ENCODE measurements at regions not wholly inside any gene's neighbourhood (a gene's known extent, or its start where the extent isn't known, plus 50 kb on each side); places are given as distances from the start of the nearest gene placed in this dataset.
"Not testable (repeated sequence)": the region's sequence is repeated elsewhere in the genome, so short reads cannot be mapped to it uniquely, and the experiment has no call there.

DNA sequence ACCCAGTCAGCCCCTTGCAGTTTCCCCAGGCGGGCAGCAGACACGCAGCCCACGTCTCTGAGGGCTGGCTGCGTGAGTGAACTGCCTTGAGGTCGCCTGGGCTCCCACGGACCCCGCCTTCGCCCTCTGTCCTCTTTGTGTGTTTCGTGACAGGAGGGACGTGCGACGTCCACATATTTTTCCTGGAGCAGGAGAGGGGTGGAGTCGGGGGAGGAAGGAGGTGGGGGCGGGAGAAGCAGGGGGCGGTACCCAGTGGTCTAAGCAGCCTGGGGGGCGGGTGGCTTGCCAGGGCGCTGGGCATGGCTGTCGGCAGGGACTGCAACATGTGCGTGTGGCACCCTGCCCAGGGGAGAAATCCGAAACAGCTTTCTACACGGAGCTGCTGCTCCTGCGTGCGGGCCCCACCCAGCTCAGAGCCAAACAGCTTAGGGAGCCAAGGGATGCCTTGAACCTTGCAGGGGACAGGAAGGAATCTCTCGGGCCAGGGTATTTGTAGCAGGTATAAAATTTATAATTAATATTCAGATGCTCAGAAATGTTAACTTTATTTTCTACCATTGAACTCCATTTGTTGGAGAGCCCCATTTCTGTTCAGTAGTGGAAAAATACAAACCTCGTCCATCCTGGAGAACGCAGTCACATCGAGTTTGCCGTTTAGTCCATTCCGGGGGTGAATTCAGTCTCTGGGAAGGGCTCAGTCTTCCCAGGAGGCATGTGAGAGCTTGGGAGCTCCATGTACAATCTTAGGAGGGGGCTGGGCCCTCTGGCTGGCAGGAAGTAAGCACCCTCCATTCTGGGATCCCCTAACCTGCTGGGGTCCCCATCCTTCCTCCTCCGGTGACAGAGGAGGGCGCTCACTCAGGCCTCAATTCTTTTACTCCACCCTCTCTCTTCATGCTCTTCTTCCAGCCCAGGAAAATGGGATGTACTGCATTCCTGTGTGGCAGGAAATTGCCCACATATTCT is 79.1 kb upstream of the MEF2A start:
- DNase-seq = no peak

DNA sequence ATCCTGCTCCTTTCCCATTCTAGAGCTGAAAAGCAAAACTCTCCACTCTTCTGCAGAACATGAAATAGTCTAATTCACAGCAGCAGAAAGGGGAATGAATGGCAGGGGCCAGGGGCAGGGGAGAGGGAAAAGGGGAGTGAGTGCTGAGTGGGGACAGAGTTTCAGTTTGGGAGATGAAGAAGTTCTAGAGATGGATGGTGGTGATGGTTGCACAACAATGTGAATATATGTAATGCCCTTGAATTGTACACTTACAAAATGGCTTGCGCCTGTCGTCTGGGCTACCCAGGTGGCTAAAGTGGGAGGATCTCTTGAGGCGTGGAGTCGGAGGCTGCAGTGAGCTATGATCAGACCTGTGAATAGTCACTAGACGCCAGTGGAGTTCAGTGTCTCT is 78.5 kb upstream of the MEF2A start:
- no peak for DNase-seq

DNA sequence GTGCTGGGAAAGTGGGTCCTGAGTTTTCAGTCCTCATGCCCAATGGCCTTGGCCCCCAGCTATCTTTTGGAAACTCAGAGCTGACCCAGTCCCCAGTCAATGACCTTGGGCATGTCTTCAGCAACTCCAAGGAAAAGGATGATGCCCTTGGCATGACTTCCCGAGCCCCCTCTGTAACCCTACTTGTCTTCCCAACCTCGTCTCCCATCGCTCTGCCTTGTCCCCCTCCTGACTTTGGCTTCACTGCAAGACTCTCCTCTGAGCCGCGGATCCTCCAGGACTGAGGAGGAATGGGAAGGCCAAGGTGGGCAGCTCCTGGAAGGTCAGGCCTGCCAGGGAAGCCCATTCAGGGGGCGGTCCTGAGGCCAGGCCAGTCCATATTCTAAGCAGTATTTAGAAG is 73.5 kb upstream of the MEF2A start:
- no peak for DNase-seq

DNA sequence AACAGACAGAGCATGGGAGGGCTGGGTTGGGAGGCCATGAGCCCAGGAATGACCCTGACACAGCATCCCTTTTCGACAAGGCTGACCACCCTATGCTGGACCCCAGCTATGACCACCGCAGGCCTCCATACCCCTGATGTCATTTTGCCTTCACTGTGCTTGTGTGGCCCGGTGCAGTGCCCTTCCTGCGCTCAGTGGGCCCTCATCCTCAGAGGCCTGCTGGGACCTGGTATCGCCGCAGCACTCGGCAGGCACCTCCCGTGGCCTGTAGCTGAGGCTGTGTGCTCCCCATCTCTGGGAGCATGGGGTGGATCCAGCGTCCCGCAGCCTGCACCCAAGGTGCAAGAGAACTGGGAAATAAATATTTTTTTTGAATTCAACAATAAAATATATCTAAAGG is 73.1 kb upstream of the MEF2A start:
- no peak for DNase-seq

DNA sequence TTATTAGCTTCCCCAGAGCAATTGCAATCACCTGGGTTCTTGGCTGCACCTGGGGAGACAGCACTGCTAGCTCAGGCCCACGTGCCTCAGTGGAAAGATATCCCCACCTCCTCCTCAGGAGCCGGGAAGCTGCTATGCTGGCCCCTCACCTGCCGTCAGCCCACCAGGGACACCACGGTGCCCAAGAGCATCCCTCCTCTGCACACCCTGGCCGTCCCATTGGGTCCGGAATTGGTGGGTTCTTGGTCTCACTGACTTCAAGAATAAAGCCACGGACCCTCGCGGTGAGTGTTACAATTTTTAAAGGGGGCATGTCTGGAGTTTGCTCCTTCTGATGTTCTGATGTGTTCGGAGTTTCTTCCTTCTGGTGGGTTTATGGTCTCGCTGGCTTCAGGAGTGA is 72.3 kb upstream of the MEF2A start:
- no peak for DNase-seq

DNA sequence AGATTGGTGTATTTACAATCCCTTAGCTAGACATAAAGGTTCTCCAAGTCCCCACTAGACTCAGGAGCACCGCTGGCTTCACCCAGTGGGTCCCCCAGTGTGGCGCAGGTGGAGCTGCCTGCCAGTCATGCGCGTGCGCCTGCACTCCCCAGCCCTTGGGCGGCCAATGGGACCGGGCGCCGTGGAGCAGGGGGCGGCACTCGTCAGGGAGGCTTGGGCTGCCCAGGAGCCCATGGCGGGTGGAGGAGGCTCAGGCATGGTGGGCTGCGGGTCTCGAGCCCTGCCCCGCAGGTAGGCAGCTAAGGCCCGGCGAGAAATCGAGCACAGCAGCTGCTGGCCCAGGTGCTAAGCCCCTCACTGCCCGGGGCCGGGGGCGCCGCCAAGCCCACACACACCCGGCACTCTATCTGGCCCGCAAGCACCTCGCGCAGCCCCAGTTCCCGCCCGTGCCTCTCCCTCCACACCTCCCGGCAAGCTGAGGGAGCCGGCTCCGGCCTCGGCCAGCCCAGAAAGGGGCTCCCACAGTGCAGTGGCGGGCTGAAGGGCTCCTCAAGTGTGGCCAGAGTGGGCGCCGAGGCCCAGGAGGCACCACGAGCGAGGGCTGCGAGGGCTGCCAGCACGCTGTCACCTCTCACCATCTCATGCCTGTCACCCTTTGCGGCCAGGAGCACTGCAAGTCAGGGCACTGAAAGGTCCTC is 71.1 kb upstream of the MEF2A start:
- not testable (repeated sequence) for DNase-seq

DNA sequence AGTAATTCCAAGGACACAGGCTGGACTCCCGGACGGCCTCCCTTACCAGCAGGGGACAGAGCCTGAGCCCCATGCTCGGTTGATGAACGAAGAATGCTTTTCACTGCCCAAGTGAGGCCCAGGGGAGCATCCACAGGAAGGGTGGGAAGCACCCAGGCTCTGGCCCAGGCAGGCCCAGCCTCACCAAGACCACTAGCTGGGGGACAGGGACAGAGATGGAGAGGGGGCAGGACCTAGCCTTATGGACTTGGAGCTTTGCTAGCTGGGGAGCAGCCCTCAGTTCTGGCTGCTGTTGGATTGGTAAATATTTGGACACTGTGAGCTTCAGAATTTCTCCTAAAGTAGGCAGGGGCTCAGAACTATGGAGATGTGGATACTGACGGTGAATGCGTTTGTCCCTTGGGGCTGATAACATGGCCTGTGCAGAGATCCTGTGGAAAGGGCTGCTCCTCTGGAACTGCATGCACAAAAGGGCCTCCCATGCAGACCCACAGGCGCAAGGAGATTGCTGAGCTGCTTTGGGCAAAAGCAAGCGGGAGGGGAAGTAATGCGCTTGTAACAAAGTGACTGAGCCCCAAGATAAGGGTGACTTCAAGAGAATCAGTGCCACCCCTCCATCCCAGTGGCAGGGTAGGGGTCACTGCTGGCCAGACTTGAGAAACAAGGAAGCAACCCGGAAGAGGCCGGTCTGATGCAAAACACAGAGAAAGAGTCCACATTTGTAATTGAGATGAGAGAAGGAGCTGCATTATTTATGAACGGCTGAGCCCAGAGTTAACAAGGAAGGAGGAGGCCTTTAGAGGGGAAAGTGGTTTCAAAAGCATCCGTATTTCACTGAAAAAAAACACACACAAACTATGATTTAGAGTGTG is 70.1 kb upstream of the MEF2A start:
- DNase-seq = no peak

DNA sequence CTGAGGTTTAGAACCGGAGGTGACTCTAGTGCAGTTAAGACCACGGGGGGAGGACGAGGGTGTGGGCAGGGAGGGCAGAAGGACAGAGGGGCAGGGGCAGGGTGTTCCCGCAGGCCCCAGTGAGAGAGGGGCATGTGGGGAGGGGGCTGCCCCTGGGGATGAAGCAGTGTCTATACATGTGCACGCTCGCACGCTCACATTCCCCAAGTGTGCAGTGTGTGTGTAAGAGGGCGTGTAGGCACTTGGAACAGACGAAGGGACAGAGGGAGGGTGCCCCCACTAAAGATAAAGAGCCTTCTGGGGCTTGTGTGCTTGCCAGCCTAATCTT is 69.5 kb upstream of the MEF2A start:
- no peak for DNase-seq

DNA sequence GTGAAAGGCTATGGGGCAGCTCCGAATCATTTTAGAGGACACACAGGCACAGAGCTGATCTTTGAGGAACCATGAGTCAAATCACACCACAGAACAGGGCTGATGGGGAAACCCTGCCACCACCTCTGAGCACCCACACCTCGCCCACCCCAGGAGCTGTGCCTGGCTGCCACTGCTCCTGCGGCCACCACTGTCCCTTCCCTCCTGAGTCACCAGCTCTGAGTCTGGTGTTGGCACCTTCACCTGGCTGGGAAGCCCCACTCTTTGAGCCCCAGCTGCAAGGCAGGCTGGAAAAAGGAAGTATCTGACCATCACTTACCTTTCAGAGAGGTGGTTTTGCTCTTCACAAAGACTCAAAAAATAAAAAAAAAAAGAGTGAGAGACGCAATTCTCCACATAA is 63.6 kb upstream of the MEF2A start:
- DNase-seq = no peak

DNA sequence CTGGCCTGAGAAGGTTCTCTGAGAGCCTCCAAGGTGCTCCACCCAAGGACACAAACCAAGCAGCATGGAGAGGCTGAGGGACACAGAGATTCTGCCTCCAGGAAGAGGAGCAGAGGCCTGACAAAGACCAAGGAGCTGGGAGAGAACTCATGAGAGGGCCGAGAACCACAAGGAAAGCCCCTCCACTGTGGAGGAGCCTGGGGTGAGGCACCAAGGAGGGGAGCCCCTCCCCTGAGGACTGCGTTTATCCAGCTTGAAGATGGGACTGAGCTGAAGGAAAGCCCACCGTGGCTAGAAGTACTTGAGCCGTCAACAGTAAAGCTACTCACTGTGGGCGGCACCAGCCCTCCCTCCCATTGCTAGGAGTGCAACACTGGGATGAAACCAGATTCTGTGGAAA is 63.1 kb upstream of the MEF2A start:
- DNase-seq = no peak

DNA sequence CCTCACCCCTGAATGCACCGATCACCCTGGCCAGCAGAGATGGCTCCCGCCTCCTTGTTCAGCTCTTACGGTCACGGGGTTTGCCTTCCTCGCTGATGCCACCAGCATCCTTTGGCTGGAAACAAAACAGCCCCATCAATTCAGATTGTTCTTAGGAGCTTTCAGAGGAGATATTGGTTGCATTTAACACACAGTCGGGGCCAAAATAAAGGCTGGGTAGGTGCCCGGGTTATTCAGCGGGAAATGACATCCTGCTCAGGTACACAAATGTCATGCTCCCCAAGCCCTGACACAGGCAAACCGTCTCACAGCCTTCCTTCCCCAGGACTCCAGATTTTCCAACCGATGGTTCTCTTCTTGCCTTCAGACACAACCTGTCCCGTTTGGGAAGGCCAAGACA is 62.4 kb upstream of the MEF2A start:
- DNase-seq = no peak

DNA sequence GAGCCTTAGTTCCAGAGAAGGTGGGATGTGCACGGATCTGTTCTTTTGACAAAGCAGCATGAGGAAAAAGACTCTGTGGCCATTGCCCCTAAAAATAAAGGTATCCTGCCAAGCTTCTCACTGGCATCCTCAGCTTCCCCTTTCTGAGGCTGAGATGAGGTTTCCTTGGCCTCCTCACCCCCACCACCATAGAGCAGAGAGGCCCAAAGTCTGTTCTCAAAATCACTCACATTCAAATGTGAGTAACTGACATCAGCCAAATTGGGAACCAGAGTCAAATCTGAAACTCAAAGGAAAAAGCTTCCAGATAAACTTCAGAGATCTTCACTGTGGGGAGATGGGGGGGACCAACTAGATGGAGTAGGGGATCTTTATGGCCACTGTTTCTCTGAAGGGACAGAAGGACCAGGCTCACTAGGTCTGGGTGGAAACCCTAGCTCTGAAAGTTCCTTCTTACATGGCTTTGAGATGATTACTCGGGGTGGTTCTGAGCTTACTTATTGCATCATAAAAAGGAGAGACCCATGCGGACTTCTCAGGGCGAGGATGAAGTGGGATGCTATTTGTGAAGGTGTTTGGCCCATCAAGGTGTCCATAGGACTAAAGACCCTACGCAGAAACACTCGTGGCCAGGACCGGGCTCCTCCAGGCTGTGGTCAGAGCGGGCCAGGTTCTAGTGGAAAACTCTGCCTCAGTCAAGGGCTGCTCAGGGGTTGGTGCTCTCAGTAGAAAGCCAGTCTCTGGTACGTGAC is 61.5 kb upstream of the MEF2A start:
- DNase-seq = no peak

DNA sequence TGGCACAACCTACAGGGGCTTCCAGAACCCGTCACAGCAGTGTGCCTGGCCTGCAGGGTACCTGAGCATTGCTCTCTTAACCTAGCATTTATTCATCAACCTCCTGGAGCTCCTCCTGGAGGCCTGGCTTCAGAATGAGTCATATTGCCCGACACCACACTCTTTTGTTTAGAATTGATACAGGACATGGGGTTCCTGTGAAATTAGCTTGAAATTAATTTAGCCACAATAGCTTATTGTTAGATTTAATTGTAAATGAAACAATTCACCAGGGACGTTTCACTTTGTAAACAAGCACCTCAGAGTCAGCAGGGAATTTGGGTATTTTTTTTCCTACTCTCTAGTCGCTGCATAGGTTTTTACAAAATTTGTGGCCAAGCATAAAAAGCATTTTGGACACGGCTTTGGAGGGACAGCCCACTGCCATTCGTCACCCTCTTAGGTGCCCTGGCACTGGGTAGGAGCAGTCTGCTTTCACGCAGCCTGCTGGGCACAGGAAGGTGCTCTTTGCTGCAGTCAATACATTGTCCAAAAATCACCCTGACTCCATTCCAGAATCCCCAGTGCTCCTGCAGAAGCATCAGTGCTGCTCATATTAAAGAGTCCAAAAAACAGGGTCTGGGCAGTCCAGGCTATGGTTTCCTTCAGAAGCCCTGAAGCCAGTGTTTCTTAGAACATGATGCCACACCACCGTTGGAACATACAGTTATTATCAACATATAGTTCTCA is 60.8 kb upstream of the MEF2A start:
- no peak for DNase-seq

DNA sequence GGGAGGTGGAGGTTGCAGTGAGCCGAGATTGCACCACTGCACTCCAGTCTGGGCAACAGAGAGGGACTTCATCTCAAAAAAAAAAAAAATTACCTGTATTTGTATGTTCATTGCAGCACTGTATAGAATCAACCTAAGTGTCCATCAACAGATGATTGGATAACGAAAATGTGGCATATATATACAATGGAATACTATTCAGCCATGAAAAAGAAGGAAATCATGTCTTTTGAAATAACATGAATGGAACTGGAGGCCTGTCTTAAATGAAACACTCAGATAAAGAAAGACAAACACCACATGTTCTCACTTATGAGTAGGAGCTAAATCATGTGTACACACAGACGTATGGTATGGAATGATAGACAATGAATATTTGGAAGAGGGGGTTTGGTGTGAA is 59.4 kb upstream of the MEF2A start:
- DNase-seq = no peak

DNA sequence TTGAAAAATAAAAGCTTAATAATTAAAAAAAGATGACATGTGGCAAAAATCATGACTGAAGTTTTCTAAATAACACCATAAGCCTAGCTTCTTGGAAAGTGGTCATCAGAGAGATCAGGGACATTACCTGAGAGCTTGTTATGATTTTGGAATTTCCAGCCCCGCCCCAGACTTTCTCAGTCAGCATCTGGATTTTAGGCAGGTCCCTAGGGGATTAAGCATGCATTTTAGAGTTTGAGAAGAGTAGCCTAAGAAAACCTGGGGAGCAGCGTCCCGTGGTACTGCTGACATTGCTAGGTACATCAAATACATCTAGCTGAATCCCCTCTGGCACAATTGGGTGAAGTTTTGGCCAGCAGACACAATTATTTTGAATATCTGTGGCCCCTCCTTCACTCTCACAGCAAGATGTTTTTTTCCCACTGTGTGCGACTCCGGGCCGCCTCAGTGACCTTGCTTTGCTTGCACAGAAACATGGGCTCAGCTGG is 58.7 kb upstream of the MEF2A start:
- DNase-seq = no peak

DNA sequence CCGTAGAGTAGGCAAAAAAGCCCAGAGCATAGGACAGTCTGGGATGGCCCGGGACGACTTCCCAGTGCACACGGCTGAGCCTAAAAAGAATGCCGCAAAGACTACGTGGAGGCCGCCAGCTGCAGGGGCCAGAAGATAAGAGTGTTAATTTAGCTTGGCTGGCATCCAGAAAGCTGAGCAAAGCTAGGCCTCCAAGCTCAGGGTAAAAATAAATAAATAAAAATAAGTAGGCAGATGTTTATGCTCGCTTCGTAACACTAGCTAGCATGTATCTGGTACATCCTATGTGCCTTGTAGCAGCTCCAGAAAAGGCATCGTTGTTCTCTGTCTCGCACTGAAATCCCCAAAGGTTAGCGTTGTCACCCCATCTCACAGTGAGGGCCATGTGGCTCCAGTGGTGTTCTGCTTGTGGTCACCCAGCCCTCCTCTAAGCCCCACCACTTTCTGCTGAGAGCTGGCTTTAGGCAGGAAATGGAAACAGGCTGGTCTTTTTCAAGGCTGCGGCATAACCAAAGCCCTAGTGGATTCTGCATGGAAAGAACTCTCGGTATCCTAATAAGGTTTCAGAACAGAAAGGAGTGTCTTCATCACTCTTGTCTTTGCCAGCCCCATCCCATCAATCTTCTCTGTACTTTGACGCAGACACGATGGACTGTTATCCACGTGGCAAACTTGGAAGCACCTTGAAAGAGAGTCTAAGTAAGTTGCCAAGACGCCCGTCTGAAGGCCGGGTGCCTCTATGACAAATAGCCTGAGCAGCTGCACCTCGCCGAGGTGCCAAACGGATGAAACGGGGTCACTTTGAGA is 58.1 kb upstream of the MEF2A start:
- DNase-seq = no peak

DNA sequence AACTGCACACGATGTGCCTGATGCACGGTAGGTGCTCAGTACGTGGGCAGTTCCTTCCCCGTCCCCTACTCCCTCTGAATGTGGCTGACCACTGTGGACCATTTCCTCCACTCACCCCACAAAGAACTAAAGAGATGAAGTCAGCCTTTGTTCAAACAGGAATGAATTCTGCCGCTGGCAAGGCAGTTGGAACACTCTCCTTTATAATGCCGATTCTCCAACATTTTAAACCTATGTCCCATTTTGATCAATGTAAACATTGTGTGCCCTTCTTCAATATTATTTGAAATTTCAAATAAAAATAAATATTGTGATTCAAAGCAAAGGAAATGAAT is 57.5 kb upstream of the MEF2A start:
- DNase-seq = no peak

DNA sequence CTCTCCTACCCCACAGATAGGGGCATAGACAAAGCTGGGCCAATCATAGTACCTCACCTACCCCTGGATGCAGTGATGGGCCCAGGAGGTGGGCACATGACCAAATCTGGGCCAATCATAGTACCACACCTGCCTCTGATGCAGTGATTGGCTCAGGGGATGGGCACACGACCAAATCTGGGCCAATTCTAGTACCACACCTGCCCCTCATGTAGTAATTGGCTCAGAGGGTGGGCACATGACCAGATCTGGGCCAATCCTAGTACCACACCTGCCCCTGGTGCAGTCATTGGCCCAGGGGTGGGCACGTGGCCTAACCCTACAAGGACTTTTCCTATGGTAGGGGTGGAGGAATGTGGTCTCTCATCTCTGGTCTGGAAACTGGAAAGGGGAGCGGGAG is 56.9 kb upstream of the MEF2A start:
- DNase-seq = no peak

DNA sequence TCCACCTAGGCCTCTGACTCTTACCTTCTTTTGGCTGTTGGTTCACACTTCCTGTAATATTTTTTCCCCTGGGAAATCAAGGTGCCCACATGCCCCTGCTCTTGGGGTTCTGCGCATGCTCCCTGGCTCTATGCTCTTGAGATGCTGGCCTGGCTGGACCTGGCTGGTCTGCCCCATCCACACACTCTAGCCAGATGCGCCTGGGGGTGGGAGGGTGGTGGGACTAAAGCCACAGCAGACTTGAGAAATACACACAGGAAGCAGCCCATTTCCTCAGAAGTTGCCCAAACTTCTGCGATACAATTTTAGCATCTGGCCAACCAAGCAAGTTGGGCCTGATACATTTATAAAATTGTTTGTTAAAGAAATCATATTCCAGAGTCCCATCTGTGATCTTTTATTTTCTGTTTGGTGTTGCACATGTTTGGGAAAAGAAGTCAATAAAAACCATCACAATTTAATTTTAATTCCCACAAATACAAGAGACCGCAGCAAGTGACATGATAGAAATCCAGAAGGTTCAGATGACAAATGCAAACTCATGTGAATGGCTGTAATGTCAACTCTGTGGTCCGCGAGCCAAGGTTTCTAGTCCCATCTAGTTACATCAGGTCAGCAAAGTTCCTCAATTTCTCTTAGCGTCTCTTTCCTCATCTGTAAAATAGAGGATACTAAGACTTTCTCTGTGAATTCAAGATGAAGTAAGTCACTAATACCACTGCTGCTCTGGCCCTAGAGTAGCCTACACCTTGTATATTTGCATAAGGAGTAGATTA is 55.9 kb upstream of the MEF2A start:
- no peak for DNase-seq

DNA sequence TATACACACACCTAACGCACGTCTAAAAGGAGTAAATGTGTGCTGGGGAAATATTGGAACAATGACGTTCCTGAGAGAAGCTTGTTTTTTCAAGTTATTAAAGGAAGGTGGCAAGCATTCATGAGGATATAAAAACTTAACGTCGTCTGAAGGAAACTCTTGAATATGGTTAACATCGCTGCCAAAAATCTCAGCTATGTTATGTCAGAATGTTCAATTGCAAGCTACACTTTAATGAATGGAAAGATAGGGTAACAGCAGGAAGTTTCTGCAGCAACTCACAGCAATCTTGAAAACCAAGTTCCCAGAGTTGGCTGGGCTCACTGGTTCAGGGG is 54.3 kb upstream of the MEF2A start:
- no peak for DNase-seq

All from activated CD4-positive, alpha-beta T cell treated with anti-CD3 and anti-CD28 coated beads, Interleukin-2, amount 50 U/mL, for 1 hour (primary cell).